Tibial nerve (tissue), 4 donors: ENCODE measurements at regions not wholly inside any gene's neighbourhood (a gene's known extent, or its start where the extent isn't known, plus 50 kb on each side); places are given as distances from the start of the nearest gene placed in this dataset.

Source experiments
- DNase-seq, 2 donors: peaks; one replicate each; pipeline ENCODE4 v3.0.0-alpha.2; 2019; ENCODE audit warnings: low spot score in 2 of 2
- H3K27ac ChIP-seq, 4 donors: fragments of 200-600 bp; sonication (generic) in 3 of 4; one replicate each; pipeline ENCODE4 v1.5.1; 2017 to 2019; ENCODE audit warnings: mild to moderate bottlenecking in 1 of 4
- H3K27me3 ChIP-seq, 2 donors: fragments of 200-600 bp; sonication (generic) in 1 of 2; one replicate each; pipeline versions ENCODE4 v1.5.1 to v1.6.0; 2017 to 2019
- H3K36me3 ChIP-seq, 3 donors: fragments of 200-600 bp; sonication (generic); one replicate each; pipeline ENCODE4 v1.5.1; 2018 to 2019
- H3K4me1 ChIP-seq, 4 donors: fragments of 200-600 bp; sonication (generic) in 3 of 4; one replicate each; pipeline ENCODE4 v1.5.1; 2017 to 2019
- H3K4me3 ChIP-seq, 4 donors: fragments of 200-600 bp; sonication (generic) in 3 of 4; one replicate each; pipeline ENCODE4 v1.5.1; 2017 to 2019; ENCODE audit warnings: mild to moderate bottlenecking in 1 of 4, moderate library complexity in 1 of 4
- H3K9me3 ChIP-seq, 4 donors: fragments of 200-600 bp; sonication (generic) in 3 of 4; one replicate each; pipeline ENCODE4 v1.5.1; 2017 to 2019
- CTCF ChIP-seq, 5 experiments: fragments of 200-600 bp in 3 of 5; fragments of 450-650 bp in 2 of 5; sonication (generic) in 3 of 5; IDR thresholded peaks; one replicate each; pipeline ENCODE4 v1.5.1; 2016 to 2019; ENCODE audit warnings: antibody characterized with exemption in 5 of 5, mild to moderate bottlenecking in 3 of 5, moderate library complexity in 2 of 5
- EP300 ChIP-seq, 2 donors: sonication (generic); formaldehyde crosslinking; IDR thresholded peaks; one replicate each; pipeline ENCODE4 v1.6.1; 2017; ENCODE audit warnings: antibody characterized with exemption in 2 of 2, mild to moderate bottlenecking in 1 of 2
- POLR2A ChIP-seq, 2 donors: fragments of 450-650 bp; IDR thresholded peaks; one replicate each; pipeline ENCODE4 v1.6.1; 2017; ENCODE audit warnings: antibody characterized with exemption in 2 of 2, mild to moderate bottlenecking in 2 of 2, moderate library complexity in 2 of 2
- WGBS, 2 donors: methylation state at CpG; one replicate each; pipeline ENCODE4 v1.1.5; 2018; 5-methylcytosine and 5-hydroxymethylcytosine counted together

- Histone ChIP-seq H3K27me3 (no peaks in the 10 kb centered on the region), H3K36me3 (no peaks in the 10 kb centered on the region), H3K27ac (no peak overlapping the region), H3K9me3 (no peaks in the 10 kb centered on the region), H3K4me1 (peaks cover 0 to 10% (median 3%) of the 10 kb centered on the region in 4 donors), H3K4me3 (no peak overlapping the region)
- no peak for TF ChIP-seq POLR2A (IDR thresholded peaks at IDR 0.05)
- TF ChIP-seq CTCF (IDR thresholded peaks at IDR 0.05), result no peak
- TF ChIP-seq EP300 (IDR thresholded peaks at IDR 0.05), result no peak
- DNase-seq, result no peak
Measured at GRCh38 chr4:120005527-120005926, 61.1 kb downstream of the MAD2L1 start.

- no peak overlapping the region for H3K27ac ChIP-seq
- no peaks in the 10 kb centered on the region for H3K36me3 ChIP-seq
- no peak overlapping the region for H3K4me3 ChIP-seq
- DNase-seq, result no peak
- TF ChIP-seq CTCF (IDR thresholded peaks at IDR 0.05) (no peak), EP300 (IDR thresholded peaks at IDR 0.05) (no peak), POLR2A (IDR thresholded peaks at IDR 0.05) (no peak)
- H3K4me1 ChIP-seq, result peaks cover 0 to 10% (median 3%) of the 10 kb centered on the region in 4 donors
- H3K9me3 ChIP-seq, result no peaks in the 10 kb centered on the region
- 54 to 76% methylated on average over 2 of the region's 2 CpGs for whole genome bisulfite sequencing, 2 donors
- H3K27me3 ChIP-seq, result no peaks in the 10 kb centered on the region
Measured at GRCh38 chr4:120005076-120005475, 61.6 kb downstream of the MAD2L1 start.

GRCh38 chr4:120004054-120004453 is 62.6 kb downstream of the MAD2L1 start:
- H3K36me3 ChIP-seq, result no peaks in the 10 kb centered on the region
- H3K9me3 ChIP-seq, result no peaks in the 10 kb centered on the region
- no peak overlapping the region for H3K4me3 ChIP-seq
- H3K27ac ChIP-seq, result no peak overlapping the region
- peaks cover 0 to 10% (median 3%) of the 10 kb centered on the region in 4 donors for H3K4me1 ChIP-seq
- TF ChIP-seq POLR2A (IDR thresholded peaks at IDR 0.05), result no peak
- TF ChIP-seq EP300 (IDR thresholded peaks at IDR 0.05), result no peak
- TF ChIP-seq CTCF (IDR thresholded peaks at IDR 0.05), result no peak
- no peak for DNase-seq
- 78 to 82% methylated on average over 4 of the region's 4 CpGs for WGBS, 2 donors
- H3K27me3 ChIP-seq, result no peaks in the 10 kb centered on the region

GRCh38 chr4:120003193-120003592 is 63.5 kb downstream of the MAD2L1 start:
- Histone ChIP-seq H3K27ac (no peak overlapping the region), H3K4me3 (no peak overlapping the region), H3K36me3 (no peaks in the 10 kb centered on the region), H3K27me3 (no peaks in the 10 kb centered on the region), H3K9me3 (no peaks in the 10 kb centered on the region), H3K4me1 (peaks cover 0 to 10% (median 3%) of the 10 kb centered on the region in 4 donors)
- WGBS, 2 donors, result 92 to 93% methylated on average over 3 of the region's 3 CpGs
- DNase-seq, result no peak
- TF ChIP-seq EP300 (IDR thresholded peaks at IDR 0.05), result no peak
- no peak for TF ChIP-seq POLR2A (IDR thresholded peaks at IDR 0.05)
- no peak for TF ChIP-seq CTCF (IDR thresholded peaks at IDR 0.05)

GRCh38 chr4:120001850-120002249 is 64.8 kb downstream of the MAD2L1 start:
- Histone ChIP-seq H3K27ac (no peak overlapping the region), H3K4me1 (no peaks in the 10 kb centered on the region), H3K9me3 (no peaks in the 10 kb centered on the region), H3K36me3 (no peaks in the 10 kb centered on the region), H3K27me3 (no peaks in the 10 kb centered on the region), H3K4me3 (no peak overlapping the region)
- TF ChIP-seq CTCF (IDR thresholded peaks at IDR 0.05) (no peak), POLR2A (IDR thresholded peaks at IDR 0.05) (no peak), EP300 (IDR thresholded peaks at IDR 0.05) (no peak)
- no peak for DNase-seq
- WGBS, 2 donors, result 96 to 100% methylated on average over 1 of the region's 1 CpG
